ENCODE measurements at regions not wholly inside any gene's neighbourhood (a gene's known extent, or its start where the extent isn't known, plus 50 kb on each side); places are given as distances from the start of the nearest gene placed in this dataset.

DNA sequence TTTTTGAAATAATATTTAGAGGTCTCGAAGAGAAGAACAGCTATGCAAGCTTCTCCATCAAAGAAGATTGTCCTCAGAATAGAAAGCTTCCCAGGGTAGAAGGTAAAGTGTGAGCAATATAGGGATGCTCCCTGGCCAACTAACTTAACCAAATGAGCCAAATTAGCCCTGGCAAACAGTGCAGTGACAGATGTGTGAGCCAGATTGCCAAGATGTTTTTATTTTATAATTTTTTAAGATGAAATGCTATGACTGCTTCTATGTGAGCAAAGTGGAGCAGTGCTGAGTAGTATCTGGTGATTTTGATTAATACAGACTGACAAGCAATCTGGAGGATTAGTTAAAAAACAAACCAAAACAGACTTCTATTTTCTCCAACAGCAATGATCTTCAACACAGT is 202.1 kb downstream of the NOVA1 start:
- H3K4me3 Mint-ChIP-seq: no peak overlapping the region
- H3K27me3 Mint-ChIP-seq: no peaks in the 10 kb centered on the region
- H3K36me3 Mint-ChIP-seq (ENCODE audit: low read depth): no peaks in the 10 kb centered on the region
- no peak overlapping the region for H3K27ac Mint-ChIP-seq
- peaks cover 23% of the 10 kb centered on the region for H3K9me3 Mint-ChIP-seq
- POLR2A ChIA-PET: no interaction called here
- DNase-seq: no peak
- CTCF ChIA-PET: no interaction called here
- no peaks in the 10 kb centered on the region for H3K4me1 Mint-ChIP-seq

DNA sequence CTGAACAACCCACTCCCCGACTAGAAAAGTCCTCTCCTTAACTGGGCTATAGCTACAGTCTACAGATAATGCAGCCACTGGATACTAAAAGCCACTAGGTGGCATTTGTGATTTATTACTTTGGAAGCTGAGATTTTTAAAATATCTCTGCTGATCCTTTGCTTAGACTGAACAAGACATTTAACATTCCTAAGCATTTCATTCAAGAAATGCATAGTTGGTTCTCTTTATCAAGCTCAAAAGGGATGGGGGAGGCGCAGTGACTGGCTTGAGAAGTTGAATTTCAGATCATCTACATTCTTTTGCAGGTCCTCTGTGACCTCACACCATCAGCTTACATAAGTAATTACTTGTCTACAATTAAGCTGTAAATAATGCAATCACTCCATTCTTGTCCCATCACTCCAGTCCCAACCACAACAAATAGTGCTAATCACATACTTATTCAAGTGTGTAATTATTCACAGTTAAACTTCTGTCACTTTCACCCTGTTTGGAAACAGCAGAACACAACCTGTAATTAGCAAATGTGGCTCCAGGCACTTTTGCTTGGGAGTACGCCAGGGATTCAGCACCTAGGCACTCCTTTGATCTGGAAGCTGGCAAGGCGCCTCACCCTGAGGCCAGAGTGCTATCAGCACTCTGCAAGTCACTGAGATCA is 203.6 kb downstream of the NOVA1 start:
- H3K27me3 Mint-ChIP-seq: no peaks in the 10 kb centered on the region
- ChIA-PET CTCF (no interaction called here), POLR2A (no interaction called here)
- H3K4me1 Mint-ChIP-seq: no peaks in the 10 kb centered on the region
- H3K27ac Mint-ChIP-seq: no peak overlapping the region
- no peak overlapping the region for H3K4me3 Mint-ChIP-seq
- no peak for DNase-seq
- H3K9me3 Mint-ChIP-seq: peaks cover 20% of the 10 kb centered on the region
- H3K36me3 Mint-ChIP-seq (ENCODE audit: low read depth): no peaks in the 10 kb centered on the region

DNA sequence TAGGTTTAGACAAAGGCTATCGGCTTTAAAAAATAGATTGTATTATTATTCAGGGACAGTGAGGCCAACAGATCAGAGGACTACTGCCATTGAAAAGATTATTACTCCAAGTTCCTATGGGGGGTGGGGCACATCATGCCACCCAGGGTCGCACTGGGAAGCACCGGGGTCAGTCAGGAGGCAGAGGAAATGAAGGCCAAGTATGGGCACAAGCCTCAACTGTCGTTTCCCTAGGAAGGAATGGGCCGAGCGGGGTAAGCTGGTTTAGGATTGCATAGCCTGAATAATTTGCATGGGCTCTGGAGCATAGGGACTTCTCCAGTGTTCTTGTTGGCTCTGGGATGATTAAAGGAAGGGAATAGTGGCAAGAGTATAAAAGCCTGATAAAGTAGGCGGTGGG is 205.3 kb downstream of the NOVA1 start:
- Mint-ChIP-seq H3K27ac (no peak overlapping the region), H3K4me1 (no peaks in the 10 kb centered on the region), H3K9me3 (peaks cover 22% of the 10 kb centered on the region), H3K27me3 (no peaks in the 10 kb centered on the region), H3K36me3 (ENCODE audit: low read depth) (no peaks in the 10 kb centered on the region), H3K4me3 (no peak overlapping the region)
- ChIA-PET POLR2A (no interaction called here), CTCF (no interaction called here)
- no peak for DNase-seq

DNA sequence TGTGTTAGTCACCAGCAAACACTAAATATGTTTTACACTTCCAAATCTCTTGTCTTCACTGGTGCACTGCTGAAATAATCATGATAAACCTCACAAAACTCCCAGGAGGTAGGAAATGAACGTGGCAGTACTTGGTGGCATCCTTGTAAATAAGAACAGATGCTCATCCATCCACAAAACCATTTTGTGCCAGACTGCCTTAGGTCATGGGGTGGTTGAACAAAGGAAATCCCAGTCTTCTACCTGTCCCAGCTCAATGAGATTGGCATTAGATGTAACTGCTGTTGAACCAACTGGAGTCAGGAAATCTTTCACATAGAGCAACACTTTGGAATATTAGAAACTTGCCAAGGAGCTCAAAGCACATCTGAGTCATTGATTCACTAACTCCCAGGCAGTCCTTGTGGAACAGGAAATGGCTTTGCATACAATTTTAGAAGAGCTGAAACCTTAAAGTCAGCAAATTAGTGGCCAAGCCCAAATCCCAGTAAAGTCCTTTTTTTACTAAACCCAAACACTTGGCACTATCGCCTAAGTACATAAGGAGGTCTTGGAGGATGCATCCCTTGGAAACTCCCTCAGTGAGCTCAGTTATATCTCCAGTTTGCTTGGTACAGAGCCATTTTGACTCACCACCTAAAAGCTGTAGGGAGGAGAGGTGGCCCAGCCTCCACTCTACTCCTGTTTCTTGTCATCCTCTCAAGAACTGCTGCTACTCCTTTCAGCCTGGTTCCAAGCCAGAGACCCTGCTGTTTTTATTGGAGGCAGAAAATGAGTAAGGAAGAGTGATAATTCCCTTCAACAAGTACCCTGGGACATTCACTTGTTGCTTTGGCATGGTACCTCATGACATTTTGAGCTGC is 208.0 kb downstream of the NOVA1 start:
- no peaks in the 10 kb centered on the region for H3K36me3 Mint-ChIP-seq (ENCODE audit: low read depth)
- H3K9me3 Mint-ChIP-seq: peaks cover 21% of the 10 kb centered on the region
- no peak for DNase-seq
- H3K27me3 Mint-ChIP-seq: no peaks in the 10 kb centered on the region
- no peaks in the 10 kb centered on the region for H3K4me1 Mint-ChIP-seq
- H3K27ac Mint-ChIP-seq: no peak overlapping the region
- CTCF ChIA-PET: no interaction called here
- POLR2A ChIA-PET: no interaction called here
- no peak overlapping the region for H3K4me3 Mint-ChIP-seq

DNA sequence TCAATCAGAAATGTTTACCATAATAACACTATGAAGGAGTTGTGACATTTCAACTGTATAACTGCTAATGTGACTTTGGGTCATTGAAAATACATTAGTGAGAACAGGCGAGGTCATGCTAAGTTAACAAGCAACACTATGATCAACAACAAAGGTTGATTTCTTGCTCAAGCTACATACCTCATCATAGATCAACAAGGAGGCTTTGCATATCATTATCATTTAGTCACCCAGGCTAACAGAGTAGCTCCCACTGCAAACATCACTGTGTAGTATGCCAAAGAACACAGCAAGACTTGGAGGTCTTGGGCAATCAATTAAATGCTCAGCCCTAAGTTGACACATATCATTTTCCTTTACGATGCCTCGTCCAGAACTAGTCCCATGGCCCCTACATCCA is 212.5 kb downstream of the NOVA1 start:
- ChIA-PET CTCF (no interaction called here), POLR2A (no interaction called here)
- DNase-seq: no peak
- no peak overlapping the region for H3K4me3 Mint-ChIP-seq
- no peaks in the 10 kb centered on the region for H3K36me3 Mint-ChIP-seq (ENCODE audit: low read depth)
- no peak overlapping the region for H3K27ac Mint-ChIP-seq
- no peaks in the 10 kb centered on the region for H3K27me3 Mint-ChIP-seq
- H3K4me1 Mint-ChIP-seq: no peaks in the 10 kb centered on the region
- H3K9me3 Mint-ChIP-seq: peaks cover 14% of the 10 kb centered on the region

DNA sequence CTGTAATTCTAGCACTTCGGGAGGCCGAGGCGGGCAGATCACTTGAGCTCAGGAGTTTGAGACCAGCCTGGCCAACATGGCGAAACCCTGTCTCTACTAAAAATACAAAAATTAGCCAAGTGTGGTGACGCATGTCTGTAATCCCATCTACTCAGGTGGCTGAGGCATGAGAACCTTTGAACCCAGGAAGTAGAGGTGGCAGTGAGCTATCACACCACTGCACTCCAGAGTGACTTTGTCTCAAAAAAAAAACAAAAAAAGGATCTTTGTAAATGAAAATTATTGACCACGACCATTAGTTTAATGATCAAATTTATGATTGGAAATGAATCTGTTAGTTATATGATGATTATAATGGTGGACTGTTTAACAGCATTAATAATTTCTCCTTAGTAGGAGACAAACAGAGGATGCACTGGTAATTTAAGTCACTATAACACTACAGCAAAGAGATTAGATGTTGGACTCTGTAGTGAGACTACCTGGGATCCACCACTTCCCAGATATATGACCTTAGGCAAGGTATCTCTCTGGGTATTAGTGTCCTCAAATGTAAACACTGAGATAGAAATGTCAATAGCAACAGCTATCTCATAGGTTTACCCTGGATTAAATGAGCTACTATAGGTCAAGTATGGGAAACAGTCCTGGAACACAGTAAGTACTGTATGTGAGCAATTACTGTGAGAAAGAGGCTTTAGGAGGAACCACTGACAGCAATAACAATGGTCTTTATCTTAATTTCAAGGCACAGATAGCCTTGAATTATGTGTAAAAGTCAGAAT is 214.7 kb downstream of the NOVA1 start:
- no peak overlapping the region for H3K27ac Mint-ChIP-seq

DNA sequence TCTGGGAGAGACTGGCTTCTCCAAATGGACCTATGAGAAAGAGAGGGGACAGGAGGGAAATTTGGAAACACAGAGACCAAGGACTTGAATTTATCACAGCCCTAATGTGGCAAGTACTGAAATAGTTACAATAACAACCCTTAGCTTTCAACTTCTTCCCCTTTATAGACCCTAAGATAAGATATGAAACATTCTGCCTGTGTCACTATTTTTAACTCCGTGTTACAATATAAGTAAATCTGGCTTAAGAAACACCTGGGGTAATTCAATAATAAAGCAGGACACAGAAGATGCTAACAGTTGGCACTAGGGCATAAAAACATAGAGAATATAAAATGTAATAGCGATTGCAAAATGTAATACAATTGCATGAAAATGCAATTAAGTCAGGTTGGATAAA is 216.4 kb downstream of the NOVA1 start:
- Mint-ChIP-seq H3K27ac (no peak overlapping the region), H3K4me3 (no peak overlapping the region), H3K4me1 (no peaks in the 10 kb centered on the region), H3K36me3 (ENCODE audit: low read depth) (no peaks in the 10 kb centered on the region), H3K27me3 (no peaks in the 10 kb centered on the region), H3K9me3 (peaks cover 24% of the 10 kb centered on the region)
- DNase-seq: no peak
- CTCF ChIA-PET: no interaction called here
- POLR2A ChIA-PET: no interaction called here

More for the DNA sequence above, 214.7 kb downstream of the NOVA1 start:
- POLR2A ChIA-PET: no interaction called here
- CTCF ChIA-PET: no interaction called here
- H3K9me3 Mint-ChIP-seq: peaks cover 23% of the 10 kb centered on the region
- H3K36me3 Mint-ChIP-seq (ENCODE audit: low read depth): no peaks in the 10 kb centered on the region
- H3K4me3 Mint-ChIP-seq: no peak overlapping the region
- no peaks in the 10 kb centered on the region for H3K4me1 Mint-ChIP-seq
- no peak for DNase-seq
- no peaks in the 10 kb centered on the region for H3K27me3 Mint-ChIP-seq

DNA sequence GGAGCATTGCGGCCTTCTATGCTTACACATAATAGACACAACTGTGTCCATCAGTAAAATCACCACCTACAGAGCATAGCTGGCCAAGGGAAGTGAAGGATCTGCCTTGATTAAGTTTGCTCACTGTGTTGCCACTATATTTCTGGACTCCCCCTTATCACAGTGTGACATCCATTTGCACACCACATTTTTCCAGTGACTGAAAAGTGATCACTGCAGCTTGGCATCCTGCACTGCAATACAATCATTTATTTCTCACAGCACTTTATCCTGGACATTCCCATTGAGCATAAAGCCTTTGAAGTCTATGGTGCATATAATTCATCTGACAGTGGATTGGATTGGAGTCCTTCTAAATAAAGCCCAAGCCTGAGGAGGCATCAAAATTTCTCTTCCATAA is 217.2 kb downstream of the NOVA1 start:
- no peaks in the 10 kb centered on the region for H3K4me1 Mint-ChIP-seq
- no peaks in the 10 kb centered on the region for H3K36me3 Mint-ChIP-seq (ENCODE audit: low read depth)
- H3K4me3 Mint-ChIP-seq: no peak overlapping the region
- H3K27me3 Mint-ChIP-seq: no peaks in the 10 kb centered on the region
- CTCF ChIA-PET: no interaction called here
- peaks cover 25% of the 10 kb centered on the region for H3K9me3 Mint-ChIP-seq
- no peak overlapping the region for H3K27ac Mint-ChIP-seq
- POLR2A ChIA-PET: no interaction called here
- no peak for DNase-seq

DNA sequence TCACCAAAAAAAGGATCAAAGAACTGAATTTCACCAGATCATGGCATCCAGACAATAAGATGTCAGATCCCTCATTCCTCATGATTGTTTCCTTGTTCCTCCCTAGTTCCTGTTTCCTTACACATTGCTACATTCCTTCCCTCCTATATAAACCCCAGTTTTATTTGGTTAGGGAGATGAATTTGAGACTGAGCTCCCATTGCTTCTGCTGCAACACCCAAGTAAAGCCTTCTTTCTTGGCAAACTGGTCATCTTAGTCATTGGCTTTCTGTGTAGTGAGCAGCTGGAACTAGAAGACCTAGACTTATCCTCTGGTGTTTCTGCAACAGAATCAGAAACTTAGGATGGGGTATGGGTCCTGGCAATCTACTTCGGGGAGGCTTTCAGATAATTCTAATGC is 217.9 kb downstream of the NOVA1 start:
- no peaks in the 10 kb centered on the region for H3K4me1 Mint-ChIP-seq
- no peaks in the 10 kb centered on the region for H3K36me3 Mint-ChIP-seq (ENCODE audit: low read depth)
- peaks cover 21% of the 10 kb centered on the region for H3K9me3 Mint-ChIP-seq
- no peak for DNase-seq
- H3K4me3 Mint-ChIP-seq: no peak overlapping the region
- H3K27ac Mint-ChIP-seq: no peak overlapping the region
- POLR2A ChIA-PET: no interaction called here
- H3K27me3 Mint-ChIP-seq: no peaks in the 10 kb centered on the region
- CTCF ChIA-PET: no interaction called here

DNA sequence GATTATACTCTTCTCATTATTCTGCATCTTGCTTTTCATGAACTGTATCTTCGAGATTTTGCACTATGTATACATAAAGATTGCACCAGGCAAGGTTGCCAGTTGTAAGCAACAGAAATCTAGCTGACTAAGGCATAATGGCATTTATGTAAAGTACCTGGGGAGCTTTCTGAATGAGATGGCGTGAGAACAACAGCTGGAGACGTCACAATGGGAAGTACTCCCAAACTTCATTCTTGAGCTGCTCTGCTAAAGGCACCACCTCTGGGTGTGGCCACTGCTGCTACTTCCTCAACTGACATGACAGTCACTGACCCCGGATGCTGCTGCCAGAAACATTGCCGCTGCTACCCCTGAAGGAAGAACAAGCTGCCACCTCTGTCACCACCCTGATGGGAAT is 220.7 kb downstream of the NOVA1 start:
- ChIA-PET POLR2A (no interaction called here), CTCF (no interaction called here)
- Mint-ChIP-seq H3K4me1 (no peaks in the 10 kb centered on the region), H3K27ac (no peak overlapping the region), H3K27me3 (no peaks in the 10 kb centered on the region), H3K4me3 (no peak overlapping the region), H3K9me3 (peaks cover 23% of the 10 kb centered on the region), H3K36me3 (ENCODE audit: low read depth) (no peaks in the 10 kb centered on the region)
- no peak for DNase-seq

DNA sequence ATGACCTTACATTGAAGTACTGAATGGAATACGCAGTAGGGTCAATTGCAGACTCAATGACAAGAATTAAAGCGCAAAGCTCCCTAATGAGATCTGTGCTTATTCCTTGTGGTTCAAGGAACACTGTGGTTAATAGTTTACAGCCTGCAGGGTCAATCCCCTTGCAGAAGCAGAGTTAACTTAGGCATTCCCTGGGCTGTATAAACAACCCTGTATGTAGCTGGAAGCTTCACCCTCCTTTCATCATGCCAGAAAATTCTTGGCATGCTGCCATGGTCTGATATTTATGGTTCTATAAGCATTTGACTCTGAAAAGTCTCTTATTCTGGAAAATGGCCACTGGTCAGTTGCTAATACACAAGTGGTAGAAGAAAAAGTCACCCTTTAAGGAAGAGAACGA is 227.7 kb downstream of the NOVA1 start:
- Mint-ChIP-seq H3K36me3 (ENCODE audit: low read depth) (no peaks in the 10 kb centered on the region), H3K27ac (no peak overlapping the region), H3K9me3 (peaks cover 9% of the 10 kb centered on the region), H3K4me3 (no peak overlapping the region), H3K4me1 (no peaks in the 10 kb centered on the region), H3K27me3 (no peaks in the 10 kb centered on the region)
- ChIA-PET CTCF (no interaction called here), POLR2A (no interaction called here)
- no peak for DNase-seq

DNA sequence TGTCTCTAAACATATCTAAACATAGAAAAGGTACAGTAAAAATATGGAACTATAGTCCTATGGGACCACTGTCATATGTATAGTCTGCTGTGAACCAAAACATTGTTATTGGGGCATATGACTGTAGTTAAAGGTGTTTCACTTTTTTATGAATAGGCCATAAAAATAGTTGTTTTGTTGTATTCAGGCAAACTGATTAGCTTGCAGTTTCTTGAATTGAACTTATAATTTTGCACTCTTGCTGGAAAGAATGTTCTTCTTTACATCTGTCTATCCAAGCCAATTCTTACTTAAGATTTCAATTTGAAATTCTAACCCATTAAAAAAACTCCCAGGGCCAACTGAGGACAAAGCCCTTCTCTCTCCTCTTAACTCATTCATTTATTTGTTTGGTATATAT is 234.1 kb downstream of the NOVA1 start:
- no peak overlapping the region for H3K4me3 Mint-ChIP-seq
- H3K27me3 Mint-ChIP-seq: no peaks in the 10 kb centered on the region
- no peak overlapping the region for H3K27ac Mint-ChIP-seq
- no peak for DNase-seq
- H3K36me3 Mint-ChIP-seq (ENCODE audit: low read depth): no peaks in the 10 kb centered on the region
- ChIA-PET POLR2A (no interaction called here), CTCF (no interaction called here)
- H3K9me3 Mint-ChIP-seq: peaks cover 6% of the 10 kb centered on the region
- no peaks in the 10 kb centered on the region for H3K4me1 Mint-ChIP-seq

DNA sequence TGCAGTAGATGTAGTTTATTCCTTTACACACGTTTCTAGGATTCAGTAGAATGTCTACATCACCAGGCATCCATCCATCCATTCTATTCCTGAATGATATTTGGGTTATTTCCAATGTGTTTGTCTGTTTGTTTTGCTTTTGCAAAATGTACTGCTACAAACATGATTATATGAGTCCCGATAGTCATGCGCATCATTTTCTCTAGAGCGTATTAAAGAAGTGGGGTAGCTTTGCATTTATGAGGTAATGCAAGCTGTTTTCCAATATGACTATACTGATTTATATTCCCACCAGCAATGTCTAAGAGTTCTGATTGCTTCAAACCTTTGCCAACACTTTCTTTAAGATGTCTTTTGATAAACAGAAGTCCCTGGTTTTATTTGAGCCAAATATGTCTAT is 253.2 kb downstream of the NOVA1 start:
- no peak overlapping the region for H3K27ac Mint-ChIP-seq
- no peak overlapping the region for H3K4me3 Mint-ChIP-seq
- H3K9me3 Mint-ChIP-seq: peaks cover 11% of the 10 kb centered on the region
- POLR2A ChIA-PET: no interaction called here
- DNase-seq: no peak
- H3K36me3 Mint-ChIP-seq (ENCODE audit: low read depth): no peaks in the 10 kb centered on the region
- H3K27me3 Mint-ChIP-seq: no peaks in the 10 kb centered on the region
- no peaks in the 10 kb centered on the region for H3K4me1 Mint-ChIP-seq
- CTCF ChIA-PET: no interaction called here

DNA sequence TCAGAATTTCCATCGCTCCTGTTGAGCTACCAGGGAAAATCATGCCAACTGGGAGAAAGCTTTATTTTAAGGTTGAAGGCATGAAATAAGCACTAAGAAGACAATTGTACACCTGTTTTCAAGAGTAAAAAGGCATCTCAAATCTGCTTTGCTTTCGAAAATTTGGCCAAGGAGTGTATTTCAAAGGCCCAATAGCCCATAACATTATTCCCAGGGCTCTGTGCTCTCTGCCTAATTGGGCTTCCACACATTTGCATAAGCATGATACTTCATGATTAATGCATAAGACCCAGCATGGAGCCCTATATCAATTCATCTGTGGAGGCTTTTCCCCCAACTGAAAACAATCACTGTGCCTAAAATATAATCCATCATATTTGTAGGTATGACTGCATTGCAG is 258.5 kb downstream of the NOVA1 start:
- H3K4me1 Mint-ChIP-seq: no peaks in the 10 kb centered on the region
- DNase-seq: no peak
- ChIA-PET POLR2A (no interaction called here), CTCF (no interaction called here)
- no peaks in the 10 kb centered on the region for H3K36me3 Mint-ChIP-seq (ENCODE audit: low read depth)
- H3K27ac Mint-ChIP-seq: no peak overlapping the region
- no peaks in the 10 kb centered on the region for H3K9me3 Mint-ChIP-seq
- no peaks in the 10 kb centered on the region for H3K27me3 Mint-ChIP-seq
- no peak overlapping the region for H3K4me3 Mint-ChIP-seq

Data from activated CD4-positive, alpha-beta memory T cell treated with anti-CD3 and anti-CD28 coated beads, Interleukin-2, amount 10 ng/mL, durations not matched to agents 7 days and 5 days (primary cell).